B cell (primary cell): ENCODE measurements at regions not wholly inside any gene's neighbourhood (a gene's known extent, or its start where the extent isn't known, plus 50 kb on each side); places are given as distances from the start of the nearest gene placed in this dataset.
"Not testable (repeated sequence)": the region's sequence is repeated elsewhere in the genome, so short reads cannot be mapped to it uniquely, and the experiment has no call there.

Source experiments
- ATAC-seq: fragments of 200-7000 bp; cut with Tn5 transposase; one replicate; pipeline ENCODE4 v1.10.0; 2021; ENCODE audit warnings: low read depth, mild to moderate bottlenecking, moderate number of reproducible peaks, moderate library complexity
- CTCF ChIA-PET: fragments of 350-600 bp; sonication (Branson Sonifier 250); formaldehyde crosslinking; loops from one replicate; lab custom pipeline; 2021; ENCODE audit warnings: antibody characterized with exemption, inconsistent platforms; lab: Charles Lee
- POLR2A ChIA-PET: fragments of 350-600 bp; sonication (Branson Sonifier 250); formaldehyde crosslinking; loops from one replicate; lab custom pipeline; 2021; ENCODE audit warnings: antibody characterized with exemption; lab: Charles Lee
- DNase-seq: peaks from one replicate; pipeline ENCODE4 v3.0.0; 2013
- H2AFZ ChIP-seq: 2 replicates; pipeline ENCODE4 v1.6.1; 2012; ENCODE audit warnings: mild to moderate bottlenecking, low read depth, low read length; ENCODE audit not compliant: insufficient read depth, poor library complexity, severe bottlenecking
- H3K27ac ChIP-seq, 2 donors: 1 replicate in 1 of 2; 2 replicates in 1 of 2; pipeline ENCODE4 v1.5.1; 2012 to 2013; ENCODE audit warnings: low read length in 2 of 2, mild to moderate bottlenecking in 2 of 2, moderate library complexity in 1 of 2
- H3K27me3 ChIP-seq, 4 experiments: fragments of 200-600 bp in 1 of 4; sonication (generic) in 1 of 4; replicated peaks in 1 of 4; 1 replicate in 2 of 4; 2 replicates in 2 of 4; pipeline versions ENCODE4 v1.6.1 to v1.7.0; 2013 to 2016; ENCODE audit warnings: low read length in 3 of 4, mild to moderate bottlenecking in 2 of 4, mixed read lengths in 1 of 4, moderate library complexity in 1 of 4; ENCODE audit not compliant: insufficient read depth in 4 of 4, control insufficient read depth in 3 of 4; ENCODE audit errors: control extremely low read depth in 1 of 4
- H3K36me3 ChIP-seq, 2 experiments: replicated peaks in 1 of 2; 1 replicate in 1 of 2; 2 replicates in 1 of 2; pipeline versions ENCODE4 v1.6.1 to v1.7.1; 2013; ENCODE audit warnings: low read length in 1 of 2; ENCODE audit not compliant: insufficient read depth in 2 of 2, control insufficient read depth in 1 of 2; ENCODE audit errors: control extremely low read depth in 1 of 2, extremely low read depth in 1 of 2
- H3K4me1 ChIP-seq, 2 donors: fragments of 200-600 bp in 1 of 2; sonication (generic) in 1 of 2; 1 replicate in 1 of 2; 2 replicates in 1 of 2; pipeline versions ENCODE4 v1.5.1 to v1.6.1; 2013 to 2017; ENCODE audit warnings: low read length in 2 of 2; ENCODE audit not compliant: control insufficient read depth in 2 of 2, insufficient read depth in 2 of 2
- H3K4me2 ChIP-seq: replicated peaks from 2 replicates; pipeline ENCODE3; 2012; ENCODE audit warnings: mild to moderate bottlenecking, low read depth, low read length; ENCODE audit not compliant: poor library complexity, severe bottlenecking
- H3K4me3 ChIP-seq, 5 experiments: fragments of 200-600 bp in 1 of 5; sonication (generic) in 1 of 5; 1 replicate in 3 of 5; 2 replicates in 2 of 5; pipeline versions ENCODE4 v1.5.1 to v1.7.0; 2011 to 2016; ENCODE audit warnings: low read length in 4 of 5, mild to moderate bottlenecking in 4 of 5, low read depth in 2 of 5, control low read depth in 1 of 5, moderate library complexity in 1 of 5; ENCODE audit not compliant: insufficient read depth in 1 of 5; ENCODE audit errors: control extremely low read depth in 1 of 5, extremely low read depth in 1 of 5
- H3K79me2 ChIP-seq: fragments of 200-600 bp; sonication (generic); one replicate; pipeline ENCODE4 v1.6.0; 2016; ENCODE audit warnings: low read length; ENCODE audit not compliant: control insufficient read depth, insufficient read depth
- H3K9ac ChIP-seq: fragments of 200-600 bp; sonication (generic); 2 replicates; pipeline ENCODE4 v1.6.1; 2017; ENCODE audit warnings: mild to moderate bottlenecking, low read length, moderate library complexity
- H3K9me3 ChIP-seq, 3 donors: one replicate each; pipeline versions ENCODE4 v1.6.1 to v1.7.1; 2013; ENCODE audit warnings: low read length in 2 of 3; ENCODE audit not compliant: control insufficient read depth in 2 of 3, insufficient read depth in 1 of 3; ENCODE audit errors: control extremely low read depth in 1 of 3
- H4K20me1 ChIP-seq: 2 replicates; pipeline ENCODE4 v1.6.0; 2012; ENCODE audit warnings: mild to moderate bottlenecking, low read length; ENCODE audit not compliant: insufficient read depth, control insufficient read depth, poor library complexity, severe bottlenecking
- H3K27ac Mint-ChIP-seq: one replicate; pipeline ENCODE4 v1.8.0; 2021; ENCODE audit warnings: mixed read lengths
- H3K27me3 Mint-ChIP-seq: one replicate; pipeline ENCODE4 v1.8.0; 2021; ENCODE audit warnings: mixed read lengths
- H3K4me1 Mint-ChIP-seq: one replicate; pipeline ENCODE4 v1.8.0; 2021; ENCODE audit warnings: mixed read lengths
- H3K4me3 Mint-ChIP-seq: one replicate; pipeline ENCODE4 v1.8.0; 2021; ENCODE audit warnings: mixed read lengths
- H3K9me3 Mint-ChIP-seq: one replicate; pipeline ENCODE4 v1.8.0; 2022; ENCODE audit warnings: mixed read lengths; ENCODE audit not compliant: insufficient read depth
- CTCF ChIP-seq: fragments of 200-600 bp; IDR thresholded peaks from one replicate; pipeline ENCODE4 v1.8.0; 2022; ENCODE audit warnings: antibody characterized with exemption, mild to moderate bottlenecking
- EZH2 ChIP-seq: IDR thresholded peaks from 2 replicates; pipeline ENCODE4 v1.6.1; 2012; ENCODE audit warnings: borderline replicate concordance, low read depth, mild to moderate bottlenecking, moderate library complexity, low read length; ENCODE audit not compliant: insufficient read depth, poor library complexity, severe bottlenecking
- WGBS: methylation state at CpG from one replicate; pipeline ENCODE4 v1.1.5; 2013; ENCODE audit warnings: missing lambda C conversion rate; ENCODE audit not compliant: insufficient coverage; 5-methylcytosine and 5-hydroxymethylcytosine counted together
- intact Hi-C: fragments of 100-400 bp; cut with micrococcal nuclease; formaldehyde crosslinking; loops from one replicate; pipeline ENCODE4 v1.10.0; 2022

GRCh38 chr5:85628153-85628552, 989.6 kb upstream of the COX7C start:
- H3K36me3 ChIP-seq: no peaks in the 10 kb centered on the region
- no peaks in the 10 kb centered on the region for H3K27me3 ChIP-seq
- no peak overlapping the region for H3K4me2 ChIP-seq
- Mint-ChIP-seq H3K4me1 (no peaks in the 10 kb centered on the region), H3K4me3 (no peak overlapping the region), H3K27ac (no peak overlapping the region), H3K27me3 (no peaks in the 10 kb centered on the region), H3K9me3 (peaks cover 5% of the 10 kb centered on the region)
- H3K4me1 ChIP-seq: no peaks in the 10 kb centered on the region
- no peak overlapping the region for H3K27ac ChIP-seq
- no peaks in the 10 kb centered on the region for H4K20me1 ChIP-seq
- TF ChIP-seq CTCF: no peak
- no peak for TF ChIP-seq EZH2
- H2AFZ ChIP-seq: no peak overlapping the region
- intact Hi-C loops: no loop called here
- no peak overlapping the region for H3K9ac ChIP-seq
- ATAC-seq (no peak), DNase-seq (no peak)
- POLR2A ChIA-PET: no interaction called here
- CTCF ChIA-PET: no interaction called here
- no peak overlapping the region for H3K4me3 ChIP-seq
- H3K79me2 ChIP-seq: no peaks in the 10 kb centered on the region
- H3K9me3 ChIP-seq: no peaks in the 10 kb centered on the region

GRCh38 chr5:85638495-85639125, 979.1 kb upstream of the COX7C start:
- H3K4me3 Mint-ChIP-seq, H3K36me3 ChIP-seq, H4K20me1 ChIP-seq, H3K27me3 Mint-ChIP-seq, H2AFZ ChIP-seq, POLR2A ChIA-PET, intact Hi-C loops, H3K27ac Mint-ChIP-seq, H3K4me3 ChIP-seq, H3K4me1 Mint-ChIP-seq, H3K27me3 ChIP-seq, H3K79me2 ChIP-seq, H3K4me1 ChIP-seq, ATAC-seq, DNase-seq, H3K9ac ChIP-seq, H3K4me2 ChIP-seq, H3K9me3 Mint-ChIP-seq, H3K27ac ChIP-seq, CTCF ChIA-PET, H3K9me3 ChIP-seq: not testable (repeated sequence)
- WGBS: 93% methylated on average over 10 of the region's 25 CpGs
